Esophagus mucosa (tissue), 1 donor: ENCODE measurements at regions not wholly inside any gene's neighbourhood (a gene's known extent, or its start where the extent isn't known, plus 50 kb on each side); places are given as distances from the start of the nearest gene placed in this dataset.
"Not testable (repeated sequence)": the region's sequence is repeated elsewhere in the genome, so short reads cannot be mapped to it uniquely, and the experiment has no call there.

Source experiments
- ATAC-seq: fragments of 200-7000 bp; cut with Tn5 transposase; one replicate; pipeline ENCODE4 v1.9.1; 2020
- donor health status: DM: yes; HTN: yes; CAD: no.

DNA sequence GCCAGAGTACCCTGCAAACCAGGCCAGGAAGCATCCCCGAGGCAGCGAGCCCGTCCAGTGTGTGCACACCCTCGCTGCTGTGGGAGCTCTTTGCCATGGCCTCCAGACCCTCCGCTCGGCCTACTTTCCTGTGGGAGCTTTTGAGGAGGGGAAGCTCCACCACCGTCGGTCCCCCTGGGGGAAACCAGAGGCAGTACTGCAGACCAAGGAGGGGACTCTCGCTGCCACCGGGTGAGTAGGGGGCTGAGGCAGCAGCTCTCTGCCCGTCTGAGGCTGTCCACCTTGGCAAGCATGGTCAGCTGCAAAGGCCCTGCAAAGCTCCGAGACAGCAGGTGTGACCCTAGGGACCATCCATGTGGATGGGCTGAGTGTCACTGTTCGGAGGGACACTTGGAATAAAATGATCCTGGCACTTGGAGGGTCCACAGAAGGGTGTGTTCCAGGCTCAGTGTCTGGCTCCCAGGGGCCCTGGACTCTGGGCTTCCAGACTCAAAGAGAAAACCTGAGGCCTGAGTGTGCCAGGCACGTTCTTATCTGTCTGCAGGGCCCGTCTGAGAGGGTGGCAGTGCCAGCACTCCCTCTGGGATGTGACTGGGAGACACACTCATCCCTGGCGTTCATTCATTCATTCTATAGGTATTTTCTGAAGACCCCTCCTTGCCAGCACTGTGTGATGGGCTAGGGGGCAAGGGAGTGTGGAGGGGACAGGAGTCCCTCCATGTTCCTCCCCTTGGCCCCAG is 282.8 kb upstream of the HS6ST1 start:
- ATAC-seq, result no peak

DNA sequence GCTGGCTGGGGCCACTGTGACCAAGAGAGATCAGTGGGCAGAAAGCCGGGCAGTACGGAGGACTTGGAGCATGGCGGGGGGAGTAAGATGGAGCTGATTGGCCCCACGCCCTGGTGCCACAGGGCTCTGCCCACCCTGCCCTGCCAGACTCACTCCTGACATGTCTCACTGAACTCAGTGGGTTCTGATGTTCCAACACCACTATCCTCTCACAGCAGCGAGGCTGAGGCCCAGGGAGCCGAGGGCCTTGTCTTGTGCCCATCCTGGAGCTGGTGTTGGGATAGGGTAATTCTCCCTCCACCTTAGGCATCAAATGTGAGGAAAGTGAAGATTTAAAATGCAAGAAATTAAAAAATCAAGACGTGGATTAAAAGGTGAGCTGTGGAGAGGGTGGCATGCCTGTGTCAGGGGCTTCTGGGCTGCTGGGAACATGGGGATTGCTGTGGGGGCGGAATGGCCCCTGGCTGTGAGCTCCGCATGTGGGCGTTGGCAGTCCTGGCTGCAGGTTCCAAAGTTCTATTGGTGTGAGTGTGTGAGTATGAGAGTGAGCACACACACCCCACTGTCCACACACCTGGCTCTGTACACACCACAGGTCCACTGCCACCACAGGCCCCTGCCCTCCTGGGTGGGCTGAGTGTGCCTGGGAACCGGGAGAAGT is 283.5 kb upstream of the HS6ST1 start:
- ATAC-seq, result no peak

DNA sequence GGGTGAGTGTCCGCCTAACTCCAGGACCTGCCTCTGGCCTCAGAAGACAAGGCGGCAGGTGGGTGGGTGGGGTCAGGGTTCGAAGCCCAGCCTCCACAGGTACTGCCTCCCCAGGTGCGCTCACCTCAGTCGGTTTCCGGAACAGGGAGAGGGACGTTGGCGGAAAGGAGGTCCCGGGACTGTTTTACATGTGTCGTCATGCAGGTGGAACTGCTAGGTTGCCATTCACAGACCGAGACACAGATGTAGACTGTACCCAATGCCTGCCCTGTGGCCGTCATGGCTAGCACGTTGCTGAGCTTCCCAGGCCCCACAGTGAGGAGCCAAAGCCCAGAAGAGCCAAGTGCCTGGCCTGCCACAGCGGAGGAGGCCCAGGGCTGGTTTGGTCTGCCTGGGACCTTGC is 284.0 kb upstream of the HS6ST1 start:
- no peak for ATAC-seq

DNA sequence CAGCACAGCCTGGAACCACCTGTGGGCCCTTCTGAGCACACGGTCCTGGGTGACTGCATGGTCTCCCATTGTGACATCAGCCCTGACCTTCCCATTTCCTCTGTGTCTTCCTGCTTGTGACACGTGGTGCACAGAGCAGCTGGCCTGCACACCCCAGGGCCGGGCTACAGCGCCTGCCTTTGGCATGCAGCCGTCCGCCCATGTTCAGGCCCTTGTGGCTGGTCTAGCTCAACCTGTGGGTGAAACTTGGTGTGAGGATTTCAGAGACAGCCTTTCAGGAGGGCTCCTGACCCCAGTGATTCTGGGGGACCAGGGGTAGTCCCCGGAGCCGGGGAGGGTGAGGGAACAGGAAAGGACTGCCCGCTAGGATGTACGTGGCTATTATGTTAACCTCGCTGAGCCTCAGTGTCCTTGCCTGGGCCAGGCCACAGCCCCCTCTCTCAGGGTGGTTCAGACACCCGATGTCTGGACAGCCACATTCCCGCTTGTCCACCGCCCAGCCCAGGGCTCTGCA is 284.8 kb upstream of the HS6ST1 start:
- peak; percentile 23 for ATAC-seq

DNA sequence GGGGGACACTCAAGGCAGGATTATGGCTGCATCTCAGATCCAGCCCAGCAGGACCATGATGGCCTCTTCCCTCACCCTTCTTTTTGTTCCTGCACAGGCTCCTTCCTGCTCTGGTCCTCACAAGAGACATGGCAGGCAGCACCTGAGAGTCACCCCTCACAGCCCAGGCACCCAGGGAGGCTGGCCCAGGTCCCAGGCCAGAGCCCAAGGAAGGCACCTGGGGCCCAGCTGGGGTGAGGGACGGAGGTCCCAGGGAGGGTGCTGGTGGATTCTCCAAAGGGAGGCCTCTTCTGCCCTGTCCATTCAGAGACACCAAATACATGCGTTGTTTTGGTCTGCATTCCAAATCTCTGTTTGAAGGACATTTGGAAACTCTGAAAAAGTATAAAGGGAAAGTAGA is 285.4 kb upstream of the HS6ST1 start:
- no peak for ATAC-seq

DNA sequence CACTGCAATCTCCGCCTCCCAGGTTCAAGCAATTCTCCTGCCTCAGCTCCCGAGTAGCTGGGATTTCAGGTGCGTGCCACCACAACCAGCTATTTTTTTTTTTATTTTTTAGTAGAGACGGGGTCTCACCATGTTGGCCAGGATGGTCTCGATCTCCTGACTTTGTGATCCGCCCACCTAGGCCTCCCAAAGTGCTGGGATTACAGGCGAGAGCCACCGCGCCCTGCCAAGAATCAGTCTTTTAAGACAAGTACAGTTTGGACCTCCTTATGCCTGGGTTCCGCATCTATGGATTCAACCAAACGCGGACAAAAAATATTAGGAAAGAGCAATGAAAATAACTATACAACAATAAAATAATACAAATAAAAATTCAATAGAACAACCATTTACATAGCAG is 285.9 kb upstream of the HS6ST1 start:
- ATAC-seq, result not testable (repeated sequence)

DNA sequence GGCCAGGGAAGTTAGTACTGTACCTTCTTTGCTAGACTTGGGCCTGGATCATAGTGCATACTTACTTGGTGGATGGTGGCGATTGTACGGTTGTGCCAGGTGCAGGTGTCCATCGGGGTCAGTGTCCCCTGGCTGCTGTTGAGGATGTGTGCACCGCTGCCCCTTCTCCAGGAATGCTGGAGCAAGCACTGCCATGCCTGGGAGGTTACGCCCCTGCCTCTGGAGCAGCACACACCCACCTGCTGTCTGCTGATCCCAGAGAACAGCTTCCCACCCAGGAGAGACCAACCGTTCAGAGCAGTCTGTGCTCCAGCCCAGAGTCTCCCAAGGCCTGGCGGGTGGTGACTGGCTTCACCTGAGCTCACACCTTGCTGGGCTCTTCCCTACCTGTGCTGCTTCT is 286.8 kb upstream of the HS6ST1 start:
- no peak for ATAC-seq

DNA sequence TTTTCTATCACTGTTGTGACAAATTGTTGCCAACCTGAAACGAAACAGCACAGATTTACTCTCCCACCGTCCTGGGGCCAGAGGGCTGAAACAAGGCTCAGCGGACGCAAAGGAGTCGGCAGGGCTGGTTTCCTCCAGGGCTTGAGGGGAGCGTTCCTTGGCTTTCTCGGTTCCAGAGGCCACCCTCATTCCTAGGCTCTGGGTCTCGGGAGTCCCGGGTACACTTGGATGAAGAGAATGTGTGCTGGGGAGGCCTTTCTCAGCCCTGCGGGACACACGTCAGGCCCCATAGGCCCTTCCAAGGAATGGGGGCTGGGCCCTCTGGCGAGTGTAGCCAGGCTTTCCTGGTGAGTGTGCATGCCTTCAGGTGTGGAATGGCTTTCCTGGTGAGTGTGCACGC is 287.3 kb upstream of the HS6ST1 start:
- ATAC-seq, result no peak

DNA sequence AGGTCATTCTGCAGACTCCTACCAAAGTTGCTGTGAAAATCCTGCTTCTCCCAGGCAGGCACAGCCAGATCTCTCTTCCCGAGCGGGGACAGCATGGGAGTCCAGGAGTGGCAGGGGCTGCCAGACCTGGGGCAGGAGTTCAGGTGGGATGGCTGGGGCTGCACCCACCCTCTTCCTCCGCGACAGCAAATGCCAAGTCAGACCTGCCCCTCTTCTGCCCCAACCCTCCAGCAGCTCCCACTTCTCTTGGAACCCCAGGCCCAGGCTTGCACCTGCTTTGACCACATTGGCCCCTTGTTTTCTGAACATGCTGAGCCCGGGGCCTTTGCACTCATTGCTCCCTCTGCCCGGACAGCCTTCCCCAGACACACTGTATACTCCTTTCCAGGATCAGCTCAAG is 288.2 kb upstream of the HS6ST1 start:
- no peak for ATAC-seq

DNA sequence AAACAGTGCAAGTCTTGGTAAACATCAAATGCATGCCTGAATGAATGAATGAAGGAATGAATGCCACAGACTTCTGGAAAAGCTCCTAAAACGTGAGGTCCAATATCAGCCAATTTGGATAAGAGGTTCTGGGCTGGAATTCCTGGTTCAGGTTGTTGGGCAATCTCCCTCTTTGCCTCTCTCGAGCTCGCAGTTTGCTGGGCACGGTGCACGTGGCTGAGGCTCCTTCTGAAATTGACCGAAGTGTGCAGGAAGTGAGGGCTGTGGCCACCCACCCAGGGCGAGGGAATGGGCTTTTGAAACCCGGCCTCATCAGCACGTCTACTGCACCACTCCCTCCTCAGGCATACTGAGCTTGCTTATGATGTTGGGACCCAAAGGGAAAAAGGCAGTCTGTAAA is 288.8 kb upstream of the HS6ST1 start:
- ATAC-seq, result no peak

DNA sequence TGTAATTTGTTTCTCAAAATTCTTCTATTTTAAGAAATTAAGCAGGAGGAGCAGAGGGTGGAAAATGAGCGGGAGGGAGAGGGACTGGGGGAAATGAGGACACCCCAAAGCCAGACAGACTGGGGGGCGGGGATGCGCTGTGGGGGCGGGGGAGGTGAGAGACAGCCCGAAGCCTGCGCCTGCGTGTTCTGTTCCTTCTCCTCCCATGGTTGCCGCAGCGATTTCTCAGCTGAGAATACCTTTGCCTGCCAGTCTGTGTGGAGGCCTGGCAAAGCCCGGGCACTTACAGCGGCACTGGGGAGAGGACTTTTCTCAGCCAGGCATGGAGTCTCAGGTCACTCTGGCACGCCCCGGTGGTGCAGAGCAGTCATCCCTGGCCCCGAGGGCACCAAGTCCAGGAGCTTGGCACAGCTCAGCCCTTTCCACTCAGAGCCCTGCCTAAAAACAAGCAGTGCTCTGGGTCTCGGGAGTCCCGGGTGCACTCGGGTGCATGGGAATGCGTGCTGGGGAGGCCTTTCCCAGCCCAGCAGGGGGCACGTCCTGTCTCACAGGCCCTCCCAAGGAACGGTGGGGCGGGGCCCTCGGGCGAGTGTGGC is 289.3 kb upstream of the HS6ST1 start:
- ATAC-seq, result peak; percentile 38

DNA sequence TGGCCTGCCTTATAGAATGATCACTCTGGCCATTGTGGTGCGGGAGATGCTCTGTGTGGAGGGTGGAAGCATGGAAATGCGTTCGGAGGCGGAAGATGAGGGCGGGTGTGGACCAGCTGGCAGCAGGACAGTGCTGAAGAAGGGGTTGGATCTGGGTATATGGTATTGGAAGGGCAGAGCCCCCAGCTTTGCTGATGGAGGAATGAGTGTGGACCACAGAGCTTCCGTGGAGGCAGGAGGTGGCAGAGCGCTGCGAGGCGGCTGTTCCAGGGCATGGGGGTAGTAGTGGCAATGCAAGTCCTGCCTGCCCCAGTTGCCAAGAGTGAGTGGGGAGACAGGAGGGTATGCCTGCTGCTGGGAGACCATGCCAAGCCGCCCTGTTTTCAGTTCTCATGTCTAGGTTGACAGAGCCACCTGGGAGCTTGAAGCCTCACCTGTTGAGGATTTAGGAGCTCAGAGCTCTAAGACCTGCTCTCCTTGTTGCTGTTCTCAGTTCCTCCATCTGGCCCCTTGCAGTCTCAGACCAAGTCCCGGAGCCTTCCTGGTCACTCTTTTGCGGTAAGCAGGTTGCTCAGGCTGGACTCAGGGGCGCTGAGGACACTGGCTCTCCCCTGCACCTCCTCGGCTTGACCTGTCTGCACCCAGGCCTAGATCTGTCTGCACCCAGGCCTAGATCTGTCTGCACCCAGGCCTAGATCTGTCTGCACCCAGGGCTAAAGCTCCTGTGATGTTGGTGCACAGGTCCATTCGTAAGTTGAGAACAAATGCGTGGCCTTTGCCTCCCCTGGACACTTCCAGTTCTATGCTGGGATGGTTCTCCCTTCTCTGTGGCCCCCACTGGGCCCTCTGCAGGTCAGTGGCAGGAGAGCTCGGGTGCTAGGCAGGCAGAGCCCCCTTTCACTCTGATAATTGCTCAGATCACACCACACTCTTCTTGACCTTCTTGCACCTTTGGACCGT is 290.5 kb upstream of the HS6ST1 start:
- no peak for ATAC-seq

DNA sequence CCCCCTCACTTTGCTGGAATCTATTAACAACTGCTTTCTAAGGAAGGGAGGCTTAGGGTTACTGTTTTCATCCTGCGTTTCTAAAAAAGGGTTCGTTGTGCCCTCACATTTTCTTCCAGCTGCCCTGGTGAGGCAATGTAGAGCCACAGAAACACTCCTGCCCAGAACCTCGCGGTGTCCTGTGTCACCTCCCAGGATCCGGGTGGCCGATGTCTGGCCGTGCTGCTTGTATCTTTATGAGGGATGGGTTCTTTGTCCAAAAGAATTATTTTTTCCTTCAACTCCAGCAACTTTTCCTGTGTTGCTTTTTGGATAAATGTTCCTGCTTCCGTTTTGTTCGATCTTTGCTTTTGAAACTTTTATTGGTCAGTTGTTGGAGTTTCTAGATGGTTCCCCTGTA is 291.8 kb upstream of the HS6ST1 start:
- no peak for ATAC-seq

DNA sequence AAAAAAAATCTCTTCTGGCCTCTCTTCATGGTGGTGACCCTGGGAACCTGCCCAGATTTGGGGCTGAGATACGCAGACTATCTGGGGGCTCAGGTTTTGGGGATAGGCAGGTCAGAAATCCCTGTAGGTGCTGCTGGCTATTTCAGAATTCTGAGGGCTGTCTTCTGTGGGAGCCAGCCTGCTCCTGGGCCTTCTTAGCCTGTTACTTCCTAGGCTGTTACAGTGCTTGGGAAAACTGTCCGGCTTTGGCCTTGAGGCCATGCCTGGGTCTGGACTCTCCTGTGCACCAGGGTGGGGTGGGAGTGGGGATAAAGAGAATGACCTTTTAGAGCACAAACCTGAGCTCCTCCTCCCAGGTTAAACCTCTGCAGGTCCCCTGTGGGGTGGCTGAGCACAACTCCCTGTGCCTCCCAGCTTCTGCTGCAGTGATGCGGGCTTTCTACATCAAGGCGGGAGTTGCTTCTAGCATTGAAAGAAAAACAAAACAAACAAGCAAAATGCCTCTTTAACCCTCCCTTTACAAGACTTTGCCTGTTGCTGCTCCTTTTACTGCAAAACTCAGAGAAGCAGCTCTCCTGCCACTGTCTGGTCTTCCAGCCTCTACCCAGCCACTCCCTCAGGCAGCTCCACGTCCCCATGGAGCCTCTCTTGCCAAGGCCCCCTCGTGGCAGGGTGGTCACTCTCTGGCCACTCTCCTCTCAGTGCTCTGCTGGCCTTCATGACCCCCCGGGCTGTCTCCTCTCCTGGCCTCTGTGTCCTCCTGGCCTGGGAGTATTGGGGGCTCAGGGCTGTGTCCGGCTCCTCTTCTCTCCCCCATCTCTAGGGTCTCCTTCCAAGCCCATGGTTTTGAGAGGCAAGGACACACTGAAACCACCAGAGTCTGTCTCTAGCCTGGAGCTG is 293.0 kb upstream of the HS6ST1 start:
- ATAC-seq, result no peak

DNA sequence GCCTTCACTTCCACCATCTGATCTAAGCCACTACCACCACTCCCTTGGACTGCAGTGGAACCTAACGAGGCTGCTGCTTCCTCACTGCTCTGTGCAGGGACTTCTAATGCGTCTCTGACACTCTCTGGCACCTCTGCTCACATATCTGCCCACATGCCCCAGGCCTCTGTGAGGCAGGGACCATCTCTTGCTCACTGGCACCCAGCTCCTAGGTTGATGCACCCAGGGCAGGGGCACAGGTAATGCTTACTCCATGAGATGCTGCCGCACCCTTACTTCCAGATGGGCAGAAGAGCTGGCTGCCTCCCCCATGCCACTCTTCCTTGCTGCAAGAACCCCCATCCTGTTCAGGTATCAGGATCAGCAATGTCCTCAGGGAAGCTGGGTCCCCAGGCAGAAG is 294.0 kb upstream of the HS6ST1 start:
- no peak for ATAC-seq

DNA sequence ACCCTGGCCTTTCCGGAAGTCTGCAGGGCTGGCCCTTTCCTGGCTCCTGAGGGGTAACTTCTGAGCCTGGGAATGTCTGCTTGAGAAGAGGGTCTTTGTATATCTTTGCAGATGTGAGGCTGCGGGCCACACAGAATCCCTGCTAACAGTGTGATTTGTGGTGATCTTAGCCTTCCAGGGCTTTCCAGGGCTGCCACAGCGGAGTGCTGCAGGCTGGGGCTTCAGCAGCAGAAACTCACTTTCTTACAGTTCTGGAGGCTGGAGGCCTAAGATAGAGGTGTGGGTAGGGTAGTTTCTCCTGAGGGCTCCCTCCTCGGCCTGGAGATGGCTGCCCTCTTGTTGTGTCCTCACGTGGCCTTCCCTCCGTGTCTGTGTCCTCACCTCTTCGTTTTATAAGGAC is 294.7 kb upstream of the HS6ST1 start:
- ATAC-seq, result no peak

DNA sequence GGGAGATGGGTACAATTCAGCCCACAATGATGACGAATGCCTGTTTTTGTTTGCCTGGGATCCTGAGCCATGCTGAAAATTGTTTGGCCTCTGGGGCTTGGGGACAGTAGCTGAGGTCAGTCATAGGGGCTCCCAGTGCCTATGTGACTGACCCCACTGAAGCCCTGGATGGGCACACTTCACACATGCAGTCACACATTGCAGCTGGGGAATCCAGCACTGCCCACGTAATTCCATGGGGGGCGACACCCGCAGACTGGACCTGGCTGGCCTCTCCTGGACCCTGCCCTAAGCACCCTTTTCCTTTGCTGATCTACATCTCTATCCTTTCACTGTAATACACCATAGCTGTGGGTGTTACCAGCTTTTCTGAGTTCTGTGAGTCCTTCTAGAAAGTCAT is 295.2 kb upstream of the HS6ST1 start:
- ATAC-seq, result no peak

DNA sequence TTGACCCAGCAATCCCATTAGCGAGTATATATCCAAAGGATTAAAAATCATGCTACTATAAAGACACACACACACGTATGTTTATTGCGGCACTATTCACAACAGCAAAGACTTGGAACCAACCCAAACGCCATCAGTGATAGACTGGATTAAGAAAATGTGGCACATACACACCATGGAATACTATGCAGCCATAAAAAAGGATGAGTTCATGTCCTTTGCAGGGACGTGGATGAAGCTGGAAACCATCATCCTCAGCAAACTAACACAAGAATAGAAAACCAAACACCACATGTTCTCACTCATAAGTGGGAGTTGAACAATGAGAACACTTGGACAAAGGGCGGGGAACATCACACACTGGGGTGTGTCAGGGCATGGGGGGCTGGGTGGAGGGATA is 296.2 kb upstream of the HS6ST1 start:
- ATAC-seq, result not testable (repeated sequence)

DNA sequence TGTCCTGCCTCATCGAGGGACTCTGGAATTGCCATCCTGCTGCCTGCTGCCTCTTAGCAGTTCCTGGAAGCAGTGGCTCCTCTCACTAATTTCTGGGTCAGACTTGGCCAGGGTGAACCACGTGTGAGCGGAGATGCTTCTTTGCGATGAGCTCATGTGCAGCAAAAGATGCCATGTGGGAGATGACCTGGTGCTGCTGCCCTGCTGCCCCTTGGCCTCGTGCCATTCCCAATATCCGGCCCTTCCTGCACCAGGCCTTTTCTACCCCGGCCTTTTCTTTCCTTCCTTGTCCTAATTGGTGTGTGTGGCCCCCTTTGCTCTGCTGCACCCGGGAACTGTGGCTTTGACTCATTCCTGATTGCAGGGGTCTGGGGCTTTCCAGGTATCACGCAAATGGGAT is 296.9 kb upstream of the HS6ST1 start:
- no peak for ATAC-seq

DNA sequence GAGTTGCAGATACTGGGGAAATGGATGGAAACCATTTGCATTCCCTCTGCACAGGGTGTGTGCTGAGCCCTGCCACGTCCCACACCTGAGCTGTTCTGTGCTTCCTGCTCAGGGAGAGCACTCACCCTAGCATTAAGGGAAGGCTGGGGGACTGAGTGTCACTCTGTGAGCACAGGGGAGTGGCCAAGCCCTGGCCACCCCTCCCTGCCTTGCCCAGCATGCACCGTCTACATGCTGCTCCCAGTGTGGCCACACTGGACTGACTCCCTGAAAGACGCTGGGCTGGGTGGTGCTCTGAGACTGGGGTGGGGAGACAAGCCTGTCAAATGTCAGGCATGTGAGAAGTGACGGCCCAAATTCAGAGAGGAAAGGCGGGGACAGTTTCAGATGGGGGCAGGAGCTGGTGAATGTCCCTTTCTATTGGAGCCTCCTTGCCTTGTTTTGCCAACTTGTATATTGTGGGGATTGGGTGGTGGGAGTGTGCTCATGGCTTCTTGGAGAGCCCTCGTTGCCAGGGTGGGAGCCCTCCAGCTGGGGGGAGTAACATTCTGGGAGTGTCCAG is 298.4 kb upstream of the HS6ST1 start:
- peak; percentile 61 for ATAC-seq

DNA sequence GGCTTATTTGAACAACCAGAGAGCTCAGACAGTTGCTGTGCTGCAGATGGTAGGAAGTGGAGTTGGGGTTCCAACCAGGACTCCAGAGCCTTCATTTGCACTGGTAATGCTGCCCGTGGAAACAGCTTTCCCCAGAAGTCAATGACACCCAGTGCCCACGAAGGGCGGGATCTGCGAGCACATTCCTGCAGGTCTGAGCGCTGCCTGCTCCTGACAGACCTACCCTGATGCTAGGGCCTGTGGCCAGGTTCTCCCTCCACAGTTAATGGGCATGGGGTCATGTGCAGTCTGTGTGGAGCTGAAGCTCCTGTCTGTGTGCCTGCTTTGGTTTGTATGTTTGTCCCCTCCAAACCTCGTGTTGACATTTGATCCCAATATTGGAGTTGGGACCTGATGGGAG is 299.0 kb upstream of the HS6ST1 start:
- ATAC-seq, result no peak
